ENCODE measurements at regions not wholly inside any gene's neighbourhood (a gene's known extent, or its start where the extent isn't known, plus 50 kb on each side); places are given as distances from the start of the nearest gene placed in this dataset.

GRCh38 chr6:81436990-81437389 is 315.5 kb downstream of the TENT5A start:
- TF ChIP-seq CTCF (conservative IDR thresholded peaks at IDR 0.05; ENCODE audit: low read length) (no peak), EZH2phosphoT487 (IDR thresholded peaks at IDR 0.05; ENCODE audit: borderline replicate concordance, low read depth, low read length) (no peak)
